ENCODE measurements at regions not wholly inside any gene's neighbourhood (a gene's known extent, or its start where the extent isn't known, plus 50 kb on each side); places are given as distances from the start of the nearest gene placed in this dataset.

DNA sequence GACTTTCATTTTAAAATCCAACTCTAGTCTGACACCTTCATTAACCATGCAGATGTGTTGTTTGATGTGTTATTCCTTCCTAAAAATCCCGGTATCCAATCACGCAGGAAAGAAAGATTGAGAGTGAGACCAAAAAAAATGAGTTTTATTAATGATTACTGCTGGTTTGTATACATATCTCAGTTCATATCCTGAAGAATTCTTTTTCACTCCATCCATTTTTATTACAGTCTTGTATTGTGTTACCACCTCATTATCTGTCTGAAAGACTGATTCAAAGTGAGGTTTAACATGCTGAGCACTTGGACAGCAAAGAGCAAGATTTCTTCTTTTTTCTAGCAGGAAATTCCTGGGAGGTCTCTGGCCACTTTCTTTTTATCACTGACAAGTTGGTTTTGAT lies 268.3 kb downstream of the CDH11 start:
- no peaks in the 10 kb centered on the region for H3K4me1 Mint-ChIP-seq
- ATAC-seq (ENCODE audit: low read depth) (no peak), DNase-seq (no peak)
- intact Hi-C loops (cut with micrococcal nuclease), result no loop called here
- no peaks in the 10 kb centered on the region for H3K36me3 Mint-ChIP-seq (ENCODE audit: low read depth)
- no peak overlapping the region for H3K27ac Mint-ChIP-seq
- no peak overlapping the region for H3K4me3 Mint-ChIP-seq
- H3K9me3 Mint-ChIP-seq, result peaks cover 6% of the 10 kb centered on the region
- TF ChIP-seq CTCF (IDR thresholded peaks at IDR 0.05), result no peak
- ChIA-PET POLR2A (no interaction called here), CTCF (no interaction called here)
- no peaks in the 10 kb centered on the region for H3K27me3 Mint-ChIP-seq

DNA sequence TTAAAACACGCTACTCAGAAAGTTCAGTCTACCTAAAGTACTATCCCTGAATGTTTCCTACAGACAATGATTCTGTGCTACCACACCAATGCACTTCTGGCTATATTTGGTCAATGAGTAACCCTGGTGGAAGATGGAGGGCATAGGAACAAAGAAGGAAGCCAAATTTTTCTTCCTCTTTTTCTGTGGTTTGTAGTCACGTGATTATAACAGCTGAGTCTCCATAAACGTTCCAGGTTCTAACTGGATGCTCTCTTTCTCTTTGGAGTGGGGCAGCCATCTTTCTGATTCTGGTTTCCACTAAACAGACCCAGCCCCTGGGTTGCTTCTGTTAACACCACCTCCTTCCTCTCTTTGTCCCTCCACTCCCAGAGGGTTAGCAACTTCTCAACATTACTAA lies 274.9 kb downstream of the CDH11 start:
- no peaks in the 10 kb centered on the region for H3K27me3 Mint-ChIP-seq
- TF ChIP-seq CTCF (IDR thresholded peaks at IDR 0.05), result no peak
- ChIA-PET CTCF (no interaction called here), POLR2A (no interaction called here)
- no peak overlapping the region for H3K27ac Mint-ChIP-seq
- H3K36me3 Mint-ChIP-seq (ENCODE audit: low read depth), result no peaks in the 10 kb centered on the region
- intact Hi-C loops (cut with micrococcal nuclease), result no loop called here
- no peaks in the 10 kb centered on the region for H3K4me1 Mint-ChIP-seq
- H3K4me3 Mint-ChIP-seq, result no peak overlapping the region
- ATAC-seq (ENCODE audit: low read depth) (no peak), DNase-seq (no peak)
- H3K9me3 Mint-ChIP-seq, result peaks cover 6% of the 10 kb centered on the region

GRCh38 chr16:64845071-64845470 lies 276.8 kb downstream of the CDH11 start:
- no peak overlapping the region for H3K27ac Mint-ChIP-seq
- ATAC-seq (ENCODE audit: low read depth) (no peak), DNase-seq (no peak)
- no peaks in the 10 kb centered on the region for H3K36me3 Mint-ChIP-seq (ENCODE audit: low read depth)
- H3K9me3 Mint-ChIP-seq, result peaks cover 6% of the 10 kb centered on the region
- ChIA-PET POLR2A (no interaction called here), CTCF (no interaction called here)
- no peak for TF ChIP-seq CTCF (IDR thresholded peaks at IDR 0.05)
- H3K4me3 Mint-ChIP-seq, result no peak overlapping the region
- intact Hi-C loops (cut with micrococcal nuclease), result no loop called here
- no peaks in the 10 kb centered on the region for H3K27me3 Mint-ChIP-seq
- H3K4me1 Mint-ChIP-seq, result no peaks in the 10 kb centered on the region

- H3K4me1 Mint-ChIP-seq, result no peaks in the 10 kb centered on the region
- H3K27ac Mint-ChIP-seq, result no peak overlapping the region
- POLR2A ChIA-PET, result no interaction called here
- no peak for TF ChIP-seq CTCF (IDR thresholded peaks at IDR 0.05)
- intact Hi-C loops (cut with micrococcal nuclease), result no loop called here
- CTCF ChIA-PET, result no interaction called here
- no peak for ATAC-seq (ENCODE audit: low read depth)
- DNase-seq, result no peak
- peaks cover 6% of the 10 kb centered on the region for H3K9me3 Mint-ChIP-seq
- no peaks in the 10 kb centered on the region for H3K36me3 Mint-ChIP-seq (ENCODE audit: low read depth)
- no peak overlapping the region for H3K4me3 Mint-ChIP-seq
- H3K27me3 Mint-ChIP-seq, result no peaks in the 10 kb centered on the region
Measured at GRCh38 chr16:64841482-64841881, 280.4 kb downstream of the CDH11 start.

DNA sequence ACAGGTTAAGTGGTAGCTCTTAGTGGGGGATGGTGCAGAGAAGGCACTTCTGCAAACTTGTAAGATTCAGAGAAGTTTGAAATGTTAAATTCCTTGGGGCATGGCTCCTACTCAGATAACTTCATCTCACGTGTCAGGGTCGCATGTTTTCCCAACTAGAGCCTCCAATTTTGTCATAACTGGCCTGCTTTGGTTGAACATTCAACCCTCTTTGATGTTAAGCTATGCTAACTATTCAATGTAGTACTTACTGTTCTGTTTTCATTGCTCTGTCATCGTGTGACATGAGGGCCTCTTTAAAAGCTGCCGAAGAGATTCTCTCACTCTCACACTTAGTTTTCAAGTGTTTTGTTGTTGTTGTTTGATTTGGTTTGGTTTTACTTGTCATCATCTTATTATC lies 280.8 kb downstream of the CDH11 start:
- H3K9me3 Mint-ChIP-seq, result peaks cover 6% of the 10 kb centered on the region
- no peak for ATAC-seq (ENCODE audit: low read depth)
- no peak overlapping the region for H3K4me3 Mint-ChIP-seq
- DNase-seq, result no peak
- H3K36me3 Mint-ChIP-seq (ENCODE audit: low read depth), result no peaks in the 10 kb centered on the region
- H3K4me1 Mint-ChIP-seq, result no peaks in the 10 kb centered on the region
- no peak for TF ChIP-seq CTCF (IDR thresholded peaks at IDR 0.05)
- no peaks in the 10 kb centered on the region for H3K27me3 Mint-ChIP-seq
- ChIA-PET CTCF (no interaction called here), POLR2A (no interaction called here)
- intact Hi-C loops (cut with micrococcal nuclease), result no loop called here
- H3K27ac Mint-ChIP-seq, result no peak overlapping the region

Measured in activated B cell treated with CpG ODN at 0.5 μM for 24 hours (primary cell).